ENCODE measurements at regions not wholly inside any gene's neighbourhood (a gene's known extent, or its start where the extent isn't known, plus 50 kb on each side); places are given as distances from the start of the nearest gene placed in this dataset.
A peak's percentile ranks its signal among the peaks of the same experiment; 100 is the strongest.

GRCh38 chr21:28635541-28635940, 357.1 kb downstream of the LTN1 start:
- H3K27me3 ChIP-seq = no peaks in the 10 kb centered on the region
- H3K4me3 ChIP-seq = no peak overlapping the region
- H3K27ac ChIP-seq = no peak overlapping the region
- TF ChIP-seq CTCF (IDR thresholded peaks at IDR 0.05) = no peak
- TF ChIP-seq POLR2AphosphoS5 (IDR thresholded peaks at IDR 0.05) = no peak
- TF ChIP-seq POLR2A (IDR thresholded peaks at IDR 0.05) = no peak
- no peak for TF ChIP-seq EP300 (IDR thresholded peaks at IDR 0.05)
- H3K4me1 ChIP-seq = peaks cover 0 to 7% (median 0%) of the 10 kb centered on the region in 4 donors
- WGBS, 2 donors = 84 to 90% methylated on average over 1 of the region's 1 CpG
- no peaks in the 10 kb centered on the region for H3K36me3 ChIP-seq
- ATAC-seq (ENCODE audit: low FRiP score in 2 of 2) (no peak), DNase-seq (no peak)
- H3K9me3 ChIP-seq = no peaks in the 10 kb centered on the region

- H3K9me3 ChIP-seq = no peaks in the 10 kb centered on the region
- 49 to 57% methylated on average over 12 of the region's 12 CpGs for WGBS, 2 donors
- no peaks in the 10 kb centered on the region for H3K36me3 ChIP-seq
- H3K4me3 ChIP-seq = no peak overlapping the region
- no peaks in the 10 kb centered on the region for H3K27me3 ChIP-seq
- H3K4me1 ChIP-seq = peaks cover 0 to 7% (median 0%) of the 10 kb centered on the region in 4 donors
- DNase-seq (no peak), ATAC-seq (ENCODE audit: low FRiP score in 2 of 2) (no peak)
- TF ChIP-seq POLR2A (IDR thresholded peaks at IDR 0.05) (no peak), EP300 (IDR thresholded peaks at IDR 0.05) (no peak), POLR2AphosphoS5 (IDR thresholded peaks at IDR 0.05) (no peak), CTCF (IDR thresholded peaks at IDR 0.05) (no peak)
- peak overlapping the region in 3 of 4 donors; percentile 19 to 61 (median 52) for H3K27ac ChIP-seq
These were observed 358.7 kb downstream of the LTN1 start for GRCh38 chr21:28633839-28634555.

GRCh38 chr21:28632755-28633408, 359.8 kb downstream of the LTN1 start:
- no peak for TF ChIP-seq CTCF (IDR thresholded peaks at IDR 0.05)
- no peak for TF ChIP-seq POLR2A (IDR thresholded peaks at IDR 0.05)
- no peak for TF ChIP-seq POLR2AphosphoS5 (IDR thresholded peaks at IDR 0.05)
- TF ChIP-seq EP300 (IDR thresholded peaks at IDR 0.05) = no peak
- WGBS, 2 donors = 61 to 65% methylated on average over 3 of the region's 3 CpGs
- Histone ChIP-seq H3K36me3 (no peaks in the 10 kb centered on the region), H3K27ac (peak overlapping the region in 3 of 4 donors; percentile 19 to 61 (median 52)), H3K4me1 (peaks cover 0 to 7% (median 0%) of the 10 kb centered on the region in 4 donors), H3K4me3 (no peak overlapping the region), H3K27me3 (no peaks in the 10 kb centered on the region), H3K9me3 (no peaks in the 10 kb centered on the region)
- DNase-seq (no peak), ATAC-seq (ENCODE audit: low FRiP score in 2 of 2) (peak in 1 of 2 donors; percentile 47)

- peaks cover 0 to 7% (median 0%) of the 10 kb centered on the region in 4 donors for H3K9me3 ChIP-seq
- no peaks in the 10 kb centered on the region for H3K27me3 ChIP-seq
- TF ChIP-seq POLR2A (IDR thresholded peaks at IDR 0.05) (no peak), EP300 (IDR thresholded peaks at IDR 0.05) (no peak), CTCF (IDR thresholded peaks at IDR 0.05) (no peak), POLR2AphosphoS5 (IDR thresholded peaks at IDR 0.05) (no peak)
- H3K27ac ChIP-seq = no peak overlapping the region
- H3K36me3 ChIP-seq = no peaks in the 10 kb centered on the region
- no peak for DNase-seq
- ATAC-seq (ENCODE audit: low FRiP score in 2 of 2) = no peak
- H3K4me3 ChIP-seq = no peak overlapping the region
- peaks cover 0 to 2% (median 0%) of the 10 kb centered on the region in 4 donors for H3K4me1 ChIP-seq
These were observed 365.0 kb downstream of the LTN1 start for GRCh38 chr21:28627691-28628090.
